GM23338 (cell line): ENCODE measurements at regions not wholly inside any gene's neighbourhood (a gene's known extent, or its start where the extent isn't known, plus 50 kb on each side); places are given as distances from the start of the nearest gene placed in this dataset.

Experiments used
- ATAC-seq: fragments of 200-7000 bp; cut with Tn5 transposase; 3 replicates; pipeline ENCODE4 v1.9.1; 2020
- DNase-seq: peaks from one replicate; pipeline ENCODE4 v3.0.0-alpha.2; 2015; ENCODE audit warnings: low spot score
- H2AFZ ChIP-seq: fragments of 200-600 bp; sonication (generic); 2 replicates; pipeline ENCODE4 v1.8.0; 2016; ENCODE audit warnings: antibody characterized with exemption, mild to moderate bottlenecking, moderate library complexity
- H3F3A ChIP-seq: fragments of 200-600 bp; sonication (generic); replicated peaks from 2 replicates; pipeline ENCODE4 v1.8.0; 2017; ENCODE audit warnings: antibody characterized with exemption, mixed run types, low read depth
- H3K27ac ChIP-seq: fragments of 200-600 bp; sonication (generic); 2 replicates; pipeline ENCODE4 v1.6.1; 2016; ENCODE audit warnings: low read depth
- H3K27me3 ChIP-seq: fragments of 200-600 bp; sonication (generic); 2 replicates; pipeline ENCODE4 v1.8.0; 2016; ENCODE audit warnings: mild to moderate bottlenecking, mixed run types, moderate library complexity; ENCODE audit not compliant: insufficient read depth
- H3K36me3 ChIP-seq: fragments of 200-600 bp; sonication (generic); 2 replicates; pipeline ENCODE4 v1.8.0; 2016; ENCODE audit warnings: mild to moderate bottlenecking; ENCODE audit not compliant: insufficient read depth
- H3K4me1 ChIP-seq: fragments of 200-600 bp; sonication (generic); 2 replicates; pipeline ENCODE4 v1.8.0; 2016; ENCODE audit warnings: mild to moderate bottlenecking, moderate library complexity; ENCODE audit not compliant: insufficient read depth
- H3K4me2 ChIP-seq: fragments of 200-600 bp; sonication (generic); 2 replicates; pipeline ENCODE4 v1.7.1; 2017; ENCODE audit warnings: mixed run types
- H3K4me3 ChIP-seq: fragments of 200-600 bp; sonication (generic); 2 replicates; pipeline ENCODE4 v1.6.1; 2016; ENCODE audit warnings: mixed run types
- H3K79me2 ChIP-seq: fragments of 200-600 bp; sonication (generic); replicated peaks from 2 replicates; pipeline ENCODE4 v1.8.0; 2017; ENCODE audit warnings: mild to moderate bottlenecking; ENCODE audit not compliant: insufficient read depth
- H3K9me2 ChIP-seq: fragments of 200-600 bp; sonication (generic); 2 replicates; pipeline ENCODE4 v1.8.0; 2017; ENCODE audit not compliant: insufficient read depth
- H4K20me1 ChIP-seq: fragments of 200-600 bp; sonication (generic); replicated peaks from 2 replicates; pipeline ENCODE4 v1.8.0; 2017; ENCODE audit warnings: mild to moderate bottlenecking; ENCODE audit not compliant: insufficient read depth
- H3K27ac Mint-ChIP-seq: 2 replicates; pipeline ENCODE4 v1.8.0; 2020; ENCODE audit warnings: inconsistent platforms, mild to moderate bottlenecking, moderate library complexity, mixed read lengths
- H3K27me3 Mint-ChIP-seq: 3 replicates; pipeline ENCODE4 v1.8.0; 2022; ENCODE audit warnings: low read depth, mild to moderate bottlenecking, moderate library complexity, mixed read lengths, inconsistent platforms; ENCODE audit not compliant: insufficient read depth, poor library complexity
- H3K36me3 Mint-ChIP-seq: 3 replicates; pipeline ENCODE4 v1.8.0; 2021; ENCODE audit warnings: low read depth, mild to moderate bottlenecking, inconsistent platforms, moderate library complexity, mixed read lengths
- H3K4me1 Mint-ChIP-seq: 3 replicates; pipeline ENCODE4 v1.8.0; 2020; ENCODE audit warnings: mild to moderate bottlenecking, inconsistent platforms, mixed read lengths
- H3K4me3 Mint-ChIP-seq: 3 replicates; pipeline ENCODE4 v1.8.0; 2021; ENCODE audit warnings: moderate library complexity, mild to moderate bottlenecking, inconsistent platforms, mixed read lengths
- H3K9me3 Mint-ChIP-seq: 3 replicates; pipeline ENCODE4 v1.8.0; 2020; ENCODE audit warnings: moderate library complexity, mild to moderate bottlenecking, inconsistent platforms, mixed read lengths
- CREB1 ChIP-seq: fragments of 250-450 bp; sonication (Bioruptor Pico); IDR thresholded peaks from 2 replicates; pipeline ENCODE4 v1.5.0; 2020; ENCODE audit warnings: low read depth, mild to moderate bottlenecking, moderate library complexity
- EZH2 ChIP-seq: fragments of 200-600 bp; sonication (generic); IDR thresholded peaks from one replicate; pipeline ENCODE4 v1.8.0; 2017; ENCODE audit warnings: antibody characterized with exemption, mild to moderate bottlenecking, low read depth; ENCODE audit not compliant: unreplicated experiment
- EZH2phosphoT487 ChIP-seq: fragments of 200-600 bp; sonication (generic); IDR thresholded peaks from one replicate; pipeline ENCODE4 v1.8.1; 2018; ENCODE audit warnings: antibody characterized with exemption; ENCODE audit not compliant: unreplicated experiment
- JUNB ChIP-seq: IDR thresholded peaks from one replicate; pipeline ENCODE4 v1.6.1; 2016; ENCODE audit warnings: antibody characterized with exemption; ENCODE audit not compliant: unreplicated experiment
- NANOG ChIP-seq: IDR thresholded peaks from 2 replicates; pipeline ENCODE4 v1.6.1; 2016; ENCODE audit warnings: antibody characterized with exemption, borderline replicate concordance
- POLR2AphosphoS5 ChIP-seq: IDR thresholded peaks from 2 replicates; pipeline ENCODE4 v1.6.1; 2016; ENCODE audit warnings: antibody characterized with exemption, low read depth
- STAT1 ChIP-seq: IDR thresholded peaks from one replicate; pipeline ENCODE4 v1.6.1; 2016; ENCODE audit warnings: antibody characterized with exemption; ENCODE audit not compliant: unreplicated experiment
- ZNF114 ChIP-seq: fragments of 250-450 bp; sonication (Bioruptor Pico); IDR thresholded peaks from 2 replicates; pipeline ENCODE4 v1.5.0; 2020; ENCODE audit warnings: mild to moderate bottlenecking, moderate library complexity
- ZNF331 ChIP-seq: fragments of 250-450 bp; sonication (Bioruptor Pico); IDR thresholded peaks from 2 replicates; pipeline ENCODE4 v1.5.0; 2020; ENCODE audit warnings: low read depth, mild to moderate bottlenecking, moderate library complexity
- TF ChIP-seq, protein P1 (sequence below): fragments of 250-450 bp; sonication (Bioruptor Pico); IDR thresholded peaks from 2 replicates; pipeline ENCODE4 v1.5.0; 2020; ENCODE audit warnings: mild to moderate bottlenecking, moderate library complexity
- TF ChIP-seq, protein P2 (sequence below), 2 experiments: fragments of 200-600 bp in 1 of 2; sonication (generic) in 1 of 2; conservative IDR thresholded peaks; 2 replicates each; pipeline versions ENCODE4 v1.5.1 to v1.6.1; 2016 to 2017; ENCODE audit warnings: antibody characterized with exemption in 2 of 2, low read depth in 2 of 2, mild to moderate bottlenecking in 2 of 2, moderate library complexity in 1 of 2
- TF ChIP-seq, protein P3 (sequence below): IDR thresholded peaks from one replicate; pipeline ENCODE4 v1.6.1; 2018; ENCODE audit warnings: antibody characterized with exemption; ENCODE audit not compliant: unreplicated experiment

DNA sequence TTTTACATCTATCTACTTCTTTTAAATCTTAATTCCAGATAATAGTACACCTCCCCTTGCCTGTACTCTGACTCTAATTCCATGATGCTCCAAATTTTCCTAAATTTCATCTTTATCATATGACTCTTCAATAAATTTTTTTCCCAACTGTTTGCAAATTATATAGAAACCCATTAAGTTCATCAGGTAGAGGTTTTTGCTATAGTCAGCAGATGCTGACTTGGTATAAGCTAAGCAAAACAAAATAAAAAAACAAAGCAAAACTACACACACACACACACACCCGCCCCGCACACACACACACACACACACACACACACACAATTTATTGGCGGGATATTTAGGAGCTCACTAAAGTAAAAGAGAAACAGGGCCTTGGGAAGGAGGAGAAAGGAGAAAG is 1047.8 kb upstream of the FAM98A start (continued):
- TF ChIP-seq, protein P1, sequence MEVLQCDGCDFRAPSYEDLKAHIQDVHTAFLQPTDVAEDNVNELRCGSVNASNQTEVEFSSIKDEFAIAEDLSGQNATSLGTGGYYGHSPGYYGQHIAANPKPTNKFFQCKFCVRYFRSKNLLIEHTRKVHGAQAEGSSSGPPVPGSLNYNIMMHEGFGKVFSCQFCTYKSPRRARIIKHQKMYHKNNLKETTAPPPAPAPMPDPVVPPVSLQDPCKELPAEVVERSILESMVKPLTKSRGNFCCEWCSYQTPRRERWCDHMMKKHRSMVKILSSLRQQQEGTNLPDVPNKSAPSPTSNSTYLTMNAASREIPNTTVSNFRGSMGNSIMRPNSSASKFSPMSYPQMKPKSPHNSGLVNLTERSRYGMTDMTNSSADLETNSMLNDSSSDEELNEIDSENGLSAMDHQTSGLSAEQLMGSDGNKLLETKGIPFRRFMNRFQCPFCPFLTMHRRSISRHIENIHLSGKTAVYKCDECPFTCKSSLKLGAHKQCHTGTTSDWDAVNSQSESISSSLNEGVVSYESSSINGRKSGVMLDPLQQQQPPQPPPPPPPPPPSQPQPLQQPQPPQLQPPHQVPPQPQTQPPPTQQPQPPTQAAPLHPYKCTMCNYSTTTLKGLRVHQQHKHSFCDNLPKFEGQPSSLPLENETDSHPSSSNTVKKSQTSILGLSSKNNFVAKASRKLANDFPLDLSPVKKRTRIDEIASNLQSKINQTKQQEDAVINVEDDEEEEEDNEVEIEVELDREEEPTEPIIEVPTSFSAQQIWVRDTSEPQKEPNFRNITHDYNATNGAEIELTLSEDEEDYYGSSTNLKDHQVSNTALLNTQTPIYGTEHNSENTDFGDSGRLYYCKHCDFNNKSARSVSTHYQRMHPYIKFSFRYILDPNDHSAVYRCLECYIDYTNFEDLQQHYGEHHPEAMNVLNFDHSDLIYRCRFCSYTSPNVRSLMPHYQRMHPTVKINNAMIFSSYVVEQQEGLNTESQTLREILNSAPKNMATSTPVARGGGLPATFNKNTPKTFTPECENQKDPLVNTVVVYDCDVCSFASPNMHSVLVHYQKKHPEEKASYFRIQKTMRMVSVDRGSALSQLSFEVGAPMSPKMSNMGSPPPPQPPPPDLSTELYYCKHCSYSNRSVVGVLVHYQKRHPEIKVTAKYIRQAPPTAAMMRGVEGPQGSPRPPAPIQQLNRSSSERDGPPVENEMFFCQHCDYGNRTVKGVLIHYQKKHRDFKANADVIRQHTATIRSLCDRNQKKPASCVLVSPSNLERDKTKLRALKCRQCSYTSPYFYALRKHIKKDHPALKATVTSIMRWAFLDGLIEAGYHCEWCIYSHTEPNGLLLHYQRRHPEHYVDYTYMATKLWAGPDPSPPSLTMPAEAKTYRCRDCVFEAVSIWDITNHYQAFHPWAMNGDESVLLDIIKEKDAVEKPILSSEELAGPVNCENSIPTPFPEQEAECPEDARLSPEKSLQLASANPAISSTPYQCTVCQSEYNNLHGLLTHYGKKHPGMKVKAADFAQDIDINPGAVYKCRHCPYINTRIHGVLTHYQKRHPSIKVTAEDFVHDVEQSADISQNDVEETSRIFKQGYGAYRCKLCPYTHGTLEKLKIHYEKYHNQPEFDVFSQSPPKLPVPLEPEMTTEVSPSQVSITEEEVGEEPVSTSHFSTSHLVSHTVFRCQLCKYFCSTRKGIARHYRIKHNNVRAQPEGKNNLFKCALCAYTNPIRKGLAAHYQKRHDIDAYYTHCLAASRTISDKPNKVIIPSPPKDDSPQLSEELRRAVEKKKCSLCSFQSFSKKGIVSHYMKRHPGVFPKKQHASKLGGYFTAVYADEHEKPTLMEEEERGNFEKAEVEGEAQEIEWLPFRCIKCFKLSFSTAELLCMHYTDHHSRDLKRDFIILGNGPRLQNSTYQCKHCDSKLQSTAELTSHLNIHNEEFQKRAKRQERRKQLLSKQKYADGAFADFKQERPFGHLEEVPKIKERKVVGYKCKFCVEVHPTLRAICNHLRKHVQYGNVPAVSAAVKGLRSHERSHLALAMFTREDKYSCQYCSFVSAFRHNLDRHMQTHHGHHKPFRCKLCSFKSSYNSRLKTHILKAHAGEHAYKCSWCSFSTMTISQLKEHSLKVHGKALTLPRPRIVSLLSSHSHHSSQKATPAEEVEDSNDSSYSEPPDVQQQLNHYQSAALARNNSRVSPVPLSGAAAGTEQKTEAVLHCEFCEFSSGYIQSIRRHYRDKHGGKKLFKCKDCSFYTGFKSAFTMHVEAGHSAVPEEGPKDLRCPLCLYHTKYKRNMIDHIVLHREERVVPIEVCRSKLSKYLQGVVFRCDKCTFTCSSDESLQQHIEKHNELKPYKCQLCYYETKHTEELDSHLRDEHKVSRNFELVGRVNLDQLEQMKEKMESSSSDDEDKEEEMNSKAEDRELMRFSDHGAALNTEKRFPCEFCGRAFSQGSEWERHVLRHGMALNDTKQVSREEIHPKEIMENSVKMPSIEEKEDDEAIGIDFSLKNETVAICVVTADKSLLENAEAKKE (CRISPR knock-in tag): no peak
- no peak for TF ChIP-seq CREB1
- TF ChIP-seq POLR2AphosphoS5: no peak
- no peak for TF ChIP-seq NANOG
- no peak for TF ChIP-seq EZH2
- TF ChIP-seq ZNF114: no peak

DNA sequence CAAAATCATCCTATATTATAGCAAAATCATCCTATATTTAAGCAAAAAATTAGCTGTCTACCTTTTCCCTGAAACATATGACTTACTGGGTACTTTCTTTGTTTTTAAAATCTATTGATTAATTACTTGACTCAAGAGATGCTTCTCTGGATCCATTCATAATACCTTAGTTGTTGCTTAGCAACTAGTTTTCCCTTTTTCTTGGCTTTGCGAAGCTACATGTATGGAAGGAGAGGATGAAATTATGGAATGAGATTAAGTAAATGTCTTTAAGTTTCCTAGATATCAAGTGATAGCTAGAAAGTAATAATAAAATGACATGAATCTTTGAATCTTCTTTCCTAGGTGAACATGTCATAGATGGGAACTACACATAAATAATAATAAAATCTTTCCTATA is 1033.2 kb upstream of the FAM98A start:
- H3K36me3 ChIP-seq: peaks cover 8% of the 10 kb centered on the region
- H3K9me3 Mint-ChIP-seq: peaks cover 29% of the 10 kb centered on the region
- H2AFZ ChIP-seq: no peak overlapping the region
- H3F3A ChIP-seq: no peaks in the 10 kb centered on the region
- H3K36me3 Mint-ChIP-seq: peaks cover 22% of the 10 kb centered on the region
- no peaks in the 10 kb centered on the region for H4K20me1 ChIP-seq
- no peaks in the 10 kb centered on the region for H3K27me3 Mint-ChIP-seq
- no peak overlapping the region for H3K4me3 Mint-ChIP-seq
- H3K4me1 ChIP-seq: no peaks in the 10 kb centered on the region
- no peaks in the 10 kb centered on the region for H3K79me2 ChIP-seq
- ATAC-seq (no peak), DNase-seq (no peak)
- no peak overlapping the region for H3K4me3 ChIP-seq
- H3K27ac Mint-ChIP-seq: no peak overlapping the region
- no peaks in the 10 kb centered on the region; the same call in 1 of the 2 replicates for H3K9me2 ChIP-seq
- no peaks in the 10 kb centered on the region for H3K27me3 ChIP-seq
- no peak overlapping the region for H3K27ac ChIP-seq
- H3K4me2 ChIP-seq: no peak overlapping the region
- H3K4me1 Mint-ChIP-seq: no peaks in the 10 kb centered on the region
- TF ChIP-seq EZH2phosphoT487: no peak
- no peak for TF ChIP-seq STAT1
- no peak for TF ChIP-seq POLR2AphosphoS5
- TF ChIP-seq CREB1: no peak
- TF ChIP-seq ZNF114: no peak
- TF ChIP-seq EZH2: no peak
- TF ChIP-seq, protein P2, sequence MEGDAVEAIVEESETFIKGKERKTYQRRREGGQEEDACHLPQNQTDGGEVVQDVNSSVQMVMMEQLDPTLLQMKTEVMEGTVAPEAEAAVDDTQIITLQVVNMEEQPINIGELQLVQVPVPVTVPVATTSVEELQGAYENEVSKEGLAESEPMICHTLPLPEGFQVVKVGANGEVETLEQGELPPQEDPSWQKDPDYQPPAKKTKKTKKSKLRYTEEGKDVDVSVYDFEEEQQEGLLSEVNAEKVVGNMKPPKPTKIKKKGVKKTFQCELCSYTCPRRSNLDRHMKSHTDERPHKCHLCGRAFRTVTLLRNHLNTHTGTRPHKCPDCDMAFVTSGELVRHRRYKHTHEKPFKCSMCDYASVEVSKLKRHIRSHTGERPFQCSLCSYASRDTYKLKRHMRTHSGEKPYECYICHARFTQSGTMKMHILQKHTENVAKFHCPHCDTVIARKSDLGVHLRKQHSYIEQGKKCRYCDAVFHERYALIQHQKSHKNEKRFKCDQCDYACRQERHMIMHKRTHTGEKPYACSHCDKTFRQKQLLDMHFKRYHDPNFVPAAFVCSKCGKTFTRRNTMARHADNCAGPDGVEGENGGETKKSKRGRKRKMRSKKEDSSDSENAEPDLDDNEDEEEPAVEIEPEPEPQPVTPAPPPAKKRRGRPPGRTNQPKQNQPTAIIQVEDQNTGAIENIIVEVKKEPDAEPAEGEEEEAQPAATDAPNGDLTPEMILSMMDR (conservative IDR thresholded peaks at IDR 0.05; ENCODE audit: low read depth in 2 of 2): no peak
- no peak for TF ChIP-seq ZNF331
- TF ChIP-seq, protein P3, sequence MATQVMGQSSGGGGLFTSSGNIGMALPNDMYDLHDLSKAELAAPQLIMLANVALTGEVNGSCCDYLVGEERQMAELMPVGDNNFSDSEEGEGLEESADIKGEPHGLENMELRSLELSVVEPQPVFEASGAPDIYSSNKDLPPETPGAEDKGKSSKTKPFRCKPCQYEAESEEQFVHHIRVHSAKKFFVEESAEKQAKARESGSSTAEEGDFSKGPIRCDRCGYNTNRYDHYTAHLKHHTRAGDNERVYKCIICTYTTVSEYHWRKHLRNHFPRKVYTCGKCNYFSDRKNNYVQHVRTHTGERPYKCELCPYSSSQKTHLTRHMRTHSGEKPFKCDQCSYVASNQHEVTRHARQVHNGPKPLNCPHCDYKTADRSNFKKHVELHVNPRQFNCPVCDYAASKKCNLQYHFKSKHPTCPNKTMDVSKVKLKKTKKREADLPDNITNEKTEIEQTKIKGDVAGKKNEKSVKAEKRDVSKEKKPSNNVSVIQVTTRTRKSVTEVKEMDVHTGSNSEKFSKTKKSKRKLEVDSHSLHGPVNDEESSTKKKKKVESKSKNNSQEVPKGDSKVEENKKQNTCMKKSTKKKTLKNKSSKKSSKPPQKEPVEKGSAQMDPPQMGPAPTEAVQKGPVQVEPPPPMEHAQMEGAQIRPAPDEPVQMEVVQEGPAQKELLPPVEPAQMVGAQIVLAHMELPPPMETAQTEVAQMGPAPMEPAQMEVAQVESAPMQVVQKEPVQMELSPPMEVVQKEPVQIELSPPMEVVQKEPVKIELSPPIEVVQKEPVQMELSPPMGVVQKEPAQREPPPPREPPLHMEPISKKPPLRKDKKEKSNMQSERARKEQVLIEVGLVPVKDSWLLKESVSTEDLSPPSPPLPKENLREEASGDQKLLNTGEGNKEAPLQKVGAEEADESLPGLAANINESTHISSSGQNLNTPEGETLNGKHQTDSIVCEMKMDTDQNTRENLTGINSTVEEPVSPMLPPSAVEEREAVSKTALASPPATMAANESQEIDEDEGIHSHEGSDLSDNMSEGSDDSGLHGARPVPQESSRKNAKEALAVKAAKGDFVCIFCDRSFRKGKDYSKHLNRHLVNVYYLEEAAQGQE: no peak
- TF ChIP-seq JUNB: no peak
- no peak for TF ChIP-seq NANOG
